RKO (cell line): ENCODE measurements at regions not wholly inside any gene's neighbourhood (a gene's known extent, or its start where the extent isn't known, plus 50 kb on each side); places are given as distances from the start of the nearest gene placed in this dataset.

Source experiments
- DNase-seq: peaks from one replicate; pipeline ENCODE4 v3.0.0-alpha.2; 2016; ENCODE audit warnings: low spot score

- DNase-seq, result no peak
Observed at GRCh38 chr1:157893686-157894085, 52.1 kb upstream of the CD5L start.

GRCh38 chr1:157894613-157895165 is 53.1 kb upstream of the CD5L start:
- no peak for DNase-seq

- DNase-seq, result no peak
Observed at GRCh38 chr1:157910270-157910669, 68.7 kb upstream of the CD5L start.

GRCh38 chr1:157915859-157916258 is 74.3 kb upstream of the CD5L start:
- no peak for DNase-seq

DNA sequence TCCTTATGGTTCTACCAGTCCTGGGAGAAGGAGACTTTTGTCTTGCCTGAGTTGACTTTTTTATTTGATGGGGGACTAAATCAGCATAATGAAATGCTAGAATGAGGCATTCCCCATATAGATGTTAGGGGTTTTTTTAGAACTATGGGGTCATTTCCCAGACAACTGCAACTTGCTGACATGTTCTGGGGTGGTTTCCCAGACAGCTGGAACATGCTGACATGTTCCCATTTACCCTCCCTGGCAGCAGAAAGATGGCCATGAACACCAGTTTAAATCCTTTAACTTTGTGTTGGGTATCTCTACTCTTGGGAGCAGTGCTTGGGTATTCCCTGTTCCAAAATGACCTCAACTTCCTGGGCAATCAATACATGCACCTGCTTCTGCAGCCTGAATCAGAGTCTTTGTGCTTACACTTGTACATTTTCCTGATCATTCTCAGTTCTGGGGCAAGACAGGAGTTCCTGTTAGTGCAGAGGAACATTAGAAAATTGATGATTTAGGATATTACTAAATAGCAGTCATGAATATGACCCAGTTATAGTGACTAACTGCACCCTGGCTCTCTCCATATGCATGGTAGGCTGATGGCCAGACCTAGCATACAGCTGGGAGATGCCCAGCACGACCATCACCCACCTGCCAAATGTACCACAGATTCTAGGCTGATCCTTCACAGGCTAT is 75.4 kb upstream of the CD5L start:
- no peak for DNase-seq

DNA sequence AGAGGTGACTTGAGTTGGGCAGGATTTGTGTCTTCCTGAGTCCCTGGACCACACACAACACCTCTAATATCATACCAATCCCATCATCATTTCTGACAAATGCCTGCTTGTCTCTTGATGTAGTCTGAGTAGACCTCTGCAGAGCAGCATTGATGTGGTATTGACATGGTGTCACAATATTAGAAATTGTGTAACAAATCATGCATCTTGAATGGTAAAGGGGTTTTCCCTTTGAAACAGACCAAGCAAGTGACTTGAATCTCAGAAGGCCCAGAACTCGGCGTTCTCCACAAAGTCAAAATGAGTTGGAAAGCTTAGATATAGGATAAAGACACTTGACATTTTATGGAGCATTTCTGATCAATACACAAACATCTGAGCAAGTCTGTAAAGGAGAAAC is 72.7 kb upstream of the KIRREL1 start:
- no peak for DNase-seq

- DNase-seq, result no peak
Observed at GRCh38 chr1:157925419-157926166, 67.9 kb upstream of the KIRREL1 start.

GRCh38 chr1:157932069-157932468 is 61.4 kb upstream of the KIRREL1 start:
- peak; percentile 58 for DNase-seq

DNA sequence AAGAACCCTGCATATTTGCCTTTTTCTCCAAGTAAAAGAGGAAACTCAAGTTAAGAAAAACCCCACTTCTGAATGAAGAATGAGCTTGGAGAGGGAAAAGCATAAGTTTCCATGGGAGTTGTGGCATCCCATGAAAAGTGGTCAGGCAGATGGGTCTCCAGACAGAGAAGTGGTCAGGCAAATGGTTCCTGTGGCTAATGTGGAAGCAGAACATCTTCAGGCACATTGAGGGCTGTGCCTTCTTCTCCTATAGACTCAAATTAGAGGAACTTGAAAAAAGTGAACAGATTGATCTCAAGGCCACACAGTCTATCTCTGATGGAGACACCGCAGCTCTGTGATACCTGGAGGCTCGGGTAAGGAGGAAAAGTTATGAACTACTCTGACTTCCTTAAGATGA is 55.7 kb upstream of the KIRREL1 start:
- DNase-seq, result no peak

GRCh38 chr1:157941939-157942338 is 51.5 kb upstream of the KIRREL1 start:
- DNase-seq, result no peak
